Endothelial cell of umbilical vein (primary cell): ENCODE measurements at regions not wholly inside any gene's neighbourhood (a gene's known extent, or its start where the extent isn't known, plus 50 kb on each side); places are given as distances from the start of the nearest gene placed in this dataset.

Source experiments
- BruUV-seq: library from RNA; stranded (reverse); fragments of 400-500 nt; replicated peaks from 2 replicates; lab custom pipeline; 2021; lab: Mats Ljungman, UMichigan
- CTCF ChIA-PET: fragments of 300-600, 350-600 bp; sonication (Branson Sonifier 250); formaldehyde crosslinking; loops from one replicate; lab custom pipeline; 2021; ENCODE audit warnings: antibody characterized with exemption, inconsistent platforms; lab: Charles Lee
- POLR2A ChIA-PET: fragments of 300-600, 350-600 bp; sonication (Branson Sonifier 250); formaldehyde crosslinking; loops from one replicate; lab custom pipeline; 2021; ENCODE audit warnings: antibody characterized with exemption, inconsistent platforms; lab: Charles Lee
- DNase-seq: peaks from one replicate; pipeline ENCODE4 v3.0.0-alpha.2; 2011; ENCODE audit warnings: low read depth, low spot score
- FAIRE-seq: peaks from 2 replicates; lab custom pipeline; 2011; peaks lifted over from hg19 to GRCh38; lab: Jason Lieb, UNC
- H2AFZ ChIP-seq: 2 replicates; pipeline ENCODE4 v1.6.0; 2012; ENCODE audit warnings: low read depth, low read length, control low read depth, inconsistent platforms
- H3K27ac ChIP-seq: 2 replicates; pipeline ENCODE4 v1.5.1; 2011; ENCODE audit warnings: low read depth, mild to moderate bottlenecking, control low read depth, low read length, moderate library complexity; ENCODE audit not compliant: insufficient read depth
- H3K27me3 ChIP-seq, 2 experiments: 2 replicates each; pipeline versions ENCODE4 v1.6.0 to v1.6.1; 2011; ENCODE audit warnings: low read length in 2 of 2, mixed read lengths in 1 of 2; ENCODE audit not compliant: control insufficient read depth in 2 of 2, insufficient read depth in 2 of 2
- H3K36me3 ChIP-seq, 2 experiments: 2 replicates in 1 of 2; 3 replicates in 1 of 2; pipeline ENCODE4 v1.5.1; 2011; ENCODE audit warnings: low read length in 2 of 2, mild to moderate bottlenecking in 1 of 2, moderate library complexity in 1 of 2; ENCODE audit not compliant: control insufficient read depth in 2 of 2, insufficient read depth in 2 of 2; ENCODE audit errors: extremely low read depth in 1 of 2
- H3K4me1 ChIP-seq: 3 replicates; pipeline ENCODE4 v1.5.1; 2011; ENCODE audit warnings: mild to moderate bottlenecking, low read length; ENCODE audit not compliant: control insufficient read depth, insufficient read depth; ENCODE audit errors: extremely low read depth
- H3K4me2 ChIP-seq: 2 replicates; pipeline ENCODE4 v1.6.1; 2011; ENCODE audit warnings: low read length, control low read depth, mixed read lengths; ENCODE audit not compliant: insufficient read depth
- H3K4me3 ChIP-seq, 3 experiments: fragments of 200-600 bp in 1 of 3; sonication (generic), shearing (Covaris generic) in 1 of 3; replicated peaks in 1 of 3; 2 replicates each; pipeline ENCODE4 v1.5.1; 2011 to 2016; ENCODE audit warnings: control low read depth in 3 of 3, low read length in 3 of 3, mild to moderate bottlenecking in 2 of 3, inconsistent platforms in 1 of 3, low read depth in 1 of 3, moderate library complexity in 1 of 3; ENCODE audit not compliant: insufficient read depth in 1 of 3
- H3K79me2 ChIP-seq: 2 replicates; pipeline ENCODE4 v1.6.0; 2012; ENCODE audit warnings: low read length, inconsistent platforms; ENCODE audit not compliant: control insufficient read depth, insufficient read depth
- H3K9ac ChIP-seq: replicated peaks from 2 replicates; pipeline ENCODE3; 2011; ENCODE audit warnings: low read length, control low read depth; ENCODE audit not compliant: insufficient read depth; ENCODE audit errors: extremely low read depth
- H3K9me1 ChIP-seq: replicated peaks from 3 replicates; pipeline ENCODE4 v1.6.0; 2011; ENCODE audit warnings: mild to moderate bottlenecking, low read length; ENCODE audit not compliant: control insufficient read depth, insufficient read depth; ENCODE audit errors: extremely low read depth
- H3K9me3 ChIP-seq: replicated peaks from 2 replicates; pipeline ENCODE4 v1.5.1; 2012; ENCODE audit warnings: low read length, inconsistent platforms; ENCODE audit not compliant: control insufficient read depth, insufficient read depth
- H4K20me1 ChIP-seq: replicated peaks from 2 replicates; pipeline ENCODE3; 2011; ENCODE audit warnings: mild to moderate bottlenecking, low read length; ENCODE audit not compliant: control insufficient read depth, insufficient read depth; ENCODE audit errors: extremely low read depth
- EZH2 ChIP-seq: IDR thresholded peaks from 2 replicates; pipeline ENCODE4 v1.6.1; 2012; ENCODE audit warnings: borderline replicate concordance, low read depth, mild to moderate bottlenecking, moderate library complexity, low read length, inconsistent platforms; ENCODE audit not compliant: severe bottlenecking
- FOS ChIP-seq: IDR thresholded peaks from 2 replicates; pipeline ENCODE4 v1.6.1; 2011; ENCODE audit warnings: mild to moderate bottlenecking, low read length, moderate library complexity, borderline replicate concordance; ENCODE audit not compliant: insufficient read depth
- GATA2 ChIP-seq: IDR thresholded peaks from 2 replicates; pipeline ENCODE4 v1.7.0; 2011; ENCODE audit warnings: low read depth, mild to moderate bottlenecking, moderate library complexity, mixed read lengths, low read length; ENCODE audit not compliant: insufficient read length, insufficient read depth
- JUN ChIP-seq: IDR thresholded peaks from 2 replicates; pipeline ENCODE4 v1.6.1; 2011; ENCODE audit warnings: borderline replicate concordance, low read depth; ENCODE audit not compliant: insufficient read length, insufficient read depth
- MYC ChIP-seq: IDR thresholded peaks from one replicate; pipeline ENCODE4 v1.6.1; 2011; ENCODE audit warnings: mild to moderate bottlenecking, low read depth, low read length
- POLR2A ChIP-seq: IDR thresholded peaks from 2 replicates; pipeline ENCODE4 v1.6.1; 2012; ENCODE audit warnings: low read depth, mild to moderate bottlenecking, control low read depth, low read length
- POLR2AphosphoS5 ChIP-seq: IDR thresholded peaks from 2 replicates; pipeline ENCODE4 v1.6.1; 2012; ENCODE audit warnings: low read depth, mild to moderate bottlenecking, control low read depth, low read length, moderate library complexity; ENCODE audit not compliant: insufficient read depth
- dilution Hi-C: fragments of 300-500 bp; cut with MboI; formaldehyde crosslinking; loops from one replicate; pipeline ENCODE4 v1.15.0; 2019; ENCODE audit warnings: low sequenced_read_pairs; ENCODE audit not compliant: extremely low pct_ligation_motif_present
- intact Hi-C: fragments of 100-400 bp; cut with micrococcal nuclease; formaldehyde crosslinking; loops from one replicate; pipeline ENCODE4 v1.10.0; 2022
- TF ChIP-seq, protein P1 (sequence below), 2 donors: IDR thresholded peaks; 1 replicate in 1 of 2; 2 replicates in 1 of 2; pipeline ENCODE4 v1.5.1; 2011; ENCODE audit warnings: low read length in 2 of 2, mild to moderate bottlenecking in 2 of 2, moderate library complexity in 2 of 2, control low read depth in 1 of 2, inconsistent platforms in 1 of 2, low read depth in 1 of 2; ENCODE audit not compliant: insufficient read depth in 1 of 2; ENCODE audit errors: extremely low read depth in 1 of 2
- TF ChIP-seq, protein P2 (sequence below): IDR thresholded peaks from 2 replicates; pipeline ENCODE4 v1.6.1; 2011; ENCODE audit not compliant: insufficient read depth, insufficient read length

DNA sequence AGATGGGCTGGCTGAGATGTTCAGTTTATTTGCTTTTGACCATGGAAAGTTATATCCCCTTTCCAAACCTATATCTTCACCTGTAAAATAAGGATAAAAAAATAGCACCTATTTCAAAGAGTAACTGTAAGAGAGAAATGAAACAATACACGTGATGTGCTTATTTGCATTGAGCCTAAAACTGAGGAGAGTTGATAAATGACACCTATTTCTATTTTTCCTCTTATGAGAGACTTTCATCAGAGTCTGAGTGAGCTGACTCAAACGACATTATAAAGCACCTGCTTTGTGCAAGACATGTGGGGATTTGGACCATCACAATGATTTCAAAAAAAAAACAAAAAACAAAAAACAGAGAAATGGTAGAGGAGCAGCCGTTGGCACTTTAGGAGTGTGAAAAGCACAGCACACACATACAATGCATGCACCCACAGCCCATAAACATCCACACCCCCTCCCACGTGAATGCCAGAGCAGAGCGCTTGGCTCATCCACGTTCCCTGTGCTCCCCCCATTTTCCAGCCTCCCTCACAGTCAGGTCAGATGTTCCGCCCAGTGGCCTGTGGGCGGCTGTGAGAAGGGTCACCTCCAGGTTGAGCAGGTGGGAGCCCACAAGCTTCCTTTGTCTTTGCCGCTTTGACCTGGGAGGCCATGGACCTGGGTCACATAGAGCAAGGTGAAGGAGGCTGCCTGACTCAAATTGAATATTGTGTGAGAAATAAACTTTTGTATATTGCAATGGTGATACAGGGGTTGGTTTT lies 253.2 kb upstream of the ZNF32 start:
- no peak for FAIRE-seq
- no peaks in the 10 kb centered on the region for H3K36me3 ChIP-seq
- ChIA-PET CTCF (interaction anchor here (1.0 to 2.2 kb wide), 4 partner anchors 12 to 485 kb away, joined by 3 to 5 read pairs (median 4); no protein-coding TSS in a partner anchor), POLR2A (no interaction called here)
- H3K4me1 ChIP-seq, result no peaks in the 10 kb centered on the region
- no peak overlapping the region for H2AFZ ChIP-seq
- no TSS peak for BruUV-seq
- H3K9me3 ChIP-seq, result no peaks in the 10 kb centered on the region
- no peak overlapping the region for H3K27ac ChIP-seq
- no peak for DNase-seq
- TF ChIP-seq, protein P1, sequence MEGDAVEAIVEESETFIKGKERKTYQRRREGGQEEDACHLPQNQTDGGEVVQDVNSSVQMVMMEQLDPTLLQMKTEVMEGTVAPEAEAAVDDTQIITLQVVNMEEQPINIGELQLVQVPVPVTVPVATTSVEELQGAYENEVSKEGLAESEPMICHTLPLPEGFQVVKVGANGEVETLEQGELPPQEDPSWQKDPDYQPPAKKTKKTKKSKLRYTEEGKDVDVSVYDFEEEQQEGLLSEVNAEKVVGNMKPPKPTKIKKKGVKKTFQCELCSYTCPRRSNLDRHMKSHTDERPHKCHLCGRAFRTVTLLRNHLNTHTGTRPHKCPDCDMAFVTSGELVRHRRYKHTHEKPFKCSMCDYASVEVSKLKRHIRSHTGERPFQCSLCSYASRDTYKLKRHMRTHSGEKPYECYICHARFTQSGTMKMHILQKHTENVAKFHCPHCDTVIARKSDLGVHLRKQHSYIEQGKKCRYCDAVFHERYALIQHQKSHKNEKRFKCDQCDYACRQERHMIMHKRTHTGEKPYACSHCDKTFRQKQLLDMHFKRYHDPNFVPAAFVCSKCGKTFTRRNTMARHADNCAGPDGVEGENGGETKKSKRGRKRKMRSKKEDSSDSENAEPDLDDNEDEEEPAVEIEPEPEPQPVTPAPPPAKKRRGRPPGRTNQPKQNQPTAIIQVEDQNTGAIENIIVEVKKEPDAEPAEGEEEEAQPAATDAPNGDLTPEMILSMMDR (IDR thresholded peaks at IDR 0.05; ENCODE audit: extremely low read depth in 1 of 2, insufficient read depth in 1 of 2, low read depth in 1 of 2, low read length in 2 of 2), result no peak
- TF ChIP-seq, protein P2, sequence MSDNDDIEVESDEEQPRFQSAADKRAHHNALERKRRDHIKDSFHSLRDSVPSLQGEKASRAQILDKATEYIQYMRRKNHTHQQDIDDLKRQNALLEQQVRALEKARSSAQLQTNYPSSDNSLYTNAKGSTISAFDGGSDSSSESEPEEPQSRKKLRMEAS, result no peak
- TF ChIP-seq EZH2, result no peak
- TF ChIP-seq POLR2A, result no peak
- no peak for TF ChIP-seq GATA2
- no peak for TF ChIP-seq JUN
- TF ChIP-seq MYC, result no peak
- TF ChIP-seq POLR2AphosphoS5, result no peak
- TF ChIP-seq FOS, result no peak
- H3K79me2 ChIP-seq, result no peaks in the 10 kb centered on the region
- H4K20me1 ChIP-seq, result no peaks in the 10 kb centered on the region
- no peak overlapping the region for H3K4me3 ChIP-seq
- peaks cover 0 to 10% of the 10 kb centered on the region in 2 experiments for H3K27me3 ChIP-seq
- H3K9ac ChIP-seq, result no peak overlapping the region
- intact Hi-C loops, result no loop called here
- dilution Hi-C loops, result no loop called here
- no peaks in the 10 kb centered on the region for H3K9me1 ChIP-seq
- no peak overlapping the region for H3K4me2 ChIP-seq
